DOHH2 (cell line): ENCODE measurements at regions not wholly inside any gene's neighbourhood (a gene's known extent, or its start where the extent isn't known, plus 50 kb on each side); places are given as distances from the start of the nearest gene placed in this dataset.
"Not testable (repeated sequence)": the region's sequence is repeated elsewhere in the genome, so short reads cannot be mapped to it uniquely, and the experiment has no call there.

Source experiments
- H3F3A ChIP-seq: fragments of 200-600 bp; sonication (generic), shearing (Covaris generic); 2 replicates; pipeline ENCODE4 v1.6.0; 2016; ENCODE audit warnings: antibody characterized with exemption, mild to moderate bottlenecking; ENCODE audit not compliant: control insufficient read depth, insufficient read depth
- H3K27ac ChIP-seq: fragments of 200-600 bp; sonication (generic); 2 replicates; pipeline ENCODE4 v1.5.1; 2014; ENCODE audit warnings: low read depth, mild to moderate bottlenecking, low read length, moderate library complexity
- H3K27me3 ChIP-seq: fragments of 200-600 bp; sonication (generic); 2 replicates; pipeline ENCODE4 v1.6.1; 2014; ENCODE audit warnings: mild to moderate bottlenecking, low read length, mixed read lengths; ENCODE audit not compliant: control insufficient read depth
- H3K36me3 ChIP-seq: fragments of 200-600 bp; sonication (generic); 2 replicates; pipeline ENCODE4 v1.6.1; 2014; ENCODE audit warnings: mild to moderate bottlenecking, low read length, moderate library complexity, mixed read lengths; ENCODE audit not compliant: control insufficient read depth
- H3K4me1 ChIP-seq: fragments of 200-600 bp; sonication (generic); 2 replicates; pipeline ENCODE4 v1.6.1; 2014; ENCODE audit warnings: mild to moderate bottlenecking, low read length, mixed read lengths; ENCODE audit not compliant: control insufficient read depth
- H3K4me2 ChIP-seq: fragments of 200-600 bp; sonication (generic); 2 replicates; pipeline ENCODE4 v1.6.0; 2014; ENCODE audit warnings: mild to moderate bottlenecking, low read length, moderate library complexity
- H3K4me3 ChIP-seq: fragments of 200-600 bp; sonication (generic); 2 replicates; pipeline ENCODE4 v1.5.1; 2014; ENCODE audit warnings: mild to moderate bottlenecking, low read length, mixed read lengths
- H3K79me2 ChIP-seq: fragments of 200-600 bp; sonication (generic); 2 replicates; pipeline ENCODE4 v1.6.1; 2014; ENCODE audit warnings: mild to moderate bottlenecking, low read length, mixed read lengths; ENCODE audit not compliant: control insufficient read depth
- H3K9me2 ChIP-seq: fragments of 200-600 bp; sonication (generic); replicated peaks from 2 replicates; pipeline ENCODE4 v1.6.1; 2014; ENCODE audit warnings: mild to moderate bottlenecking, low read length, mixed read lengths; ENCODE audit not compliant: control insufficient read depth
- H3K9me3 ChIP-seq: fragments of 200-600 bp; sonication (generic); 2 replicates; pipeline ENCODE4 v1.6.1; 2014; ENCODE audit warnings: antibody characterized with exemption, low read length, mixed read lengths; ENCODE audit not compliant: control insufficient read depth, insufficient read depth
- H4K20me1 ChIP-seq: fragments of 200-600 bp; sonication (generic); 2 replicates; pipeline ENCODE4 v1.6.0; 2014; ENCODE audit warnings: low read depth, mild to moderate bottlenecking, antibody characterized with exemption, low read length, moderate library complexity; ENCODE audit not compliant: control insufficient read depth, insufficient read depth

GRCh38 chr16:29170393-29171119 lies 185.7 kb downstream of the LAT start:
- not testable (repeated sequence) for H3K27me3 ChIP-seq, H3K27ac ChIP-seq, H4K20me1 ChIP-seq, H3K4me1 ChIP-seq, H3K9me2 ChIP-seq, H3K79me2 ChIP-seq, H3K4me2 ChIP-seq, H3K36me3 ChIP-seq, H3K9me3 ChIP-seq, H3F3A ChIP-seq, H3K4me3 ChIP-seq

DNA sequence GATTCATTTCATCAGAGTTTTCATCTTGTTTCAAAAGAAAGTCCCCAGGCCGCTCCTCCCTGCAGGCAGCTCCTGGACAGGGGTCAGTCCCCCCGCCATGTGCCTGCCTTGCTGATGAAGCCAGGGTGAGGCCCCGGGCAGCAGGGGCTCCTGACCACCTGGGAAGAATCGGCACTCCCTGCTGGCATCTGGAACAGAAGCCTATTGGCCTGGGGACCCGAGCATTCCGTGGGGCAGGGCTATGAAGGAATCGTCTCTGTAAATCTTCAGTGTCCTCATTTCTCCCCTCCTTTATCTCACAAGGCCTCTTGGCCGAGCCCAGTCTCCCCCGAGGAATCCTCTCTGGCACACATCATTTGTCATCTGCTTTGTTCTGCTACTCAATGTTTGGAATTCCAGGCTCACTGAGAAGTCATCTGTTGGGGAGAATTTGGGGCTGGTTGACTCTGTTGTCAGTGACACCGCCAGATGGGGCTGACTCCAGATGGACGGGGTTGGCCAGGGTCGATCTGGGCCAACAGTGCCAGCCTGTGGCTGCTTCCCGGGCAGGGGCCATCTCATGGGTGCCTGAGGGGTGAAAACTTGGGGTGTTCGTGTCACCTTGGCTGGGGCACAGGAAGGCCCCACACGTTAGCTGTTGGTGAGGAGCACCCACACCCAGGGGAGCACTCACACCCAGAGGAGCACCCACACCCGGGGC lies 184.6 kb downstream of the LAT start:
- H3K27ac ChIP-seq, H3K36me3 ChIP-seq, H3K27me3 ChIP-seq, H3K4me2 ChIP-seq, H3K9me3 ChIP-seq, H3K4me1 ChIP-seq, H4K20me1 ChIP-seq, H3K9me2 ChIP-seq, H3K79me2 ChIP-seq, H3F3A ChIP-seq, H3K4me3 ChIP-seq: not testable (repeated sequence)

GRCh38 chr16:29168515-29169259 lies 183.8 kb downstream of the LAT start:
- H3K27ac ChIP-seq, H3K27me3 ChIP-seq, H4K20me1 ChIP-seq, H3K4me3 ChIP-seq, H3F3A ChIP-seq, H3K4me2 ChIP-seq, H3K36me3 ChIP-seq, H3K9me3 ChIP-seq, H3K79me2 ChIP-seq, H3K9me2 ChIP-seq, H3K4me1 ChIP-seq: not testable (repeated sequence)

GRCh38 chr16:29164442-29165089 lies 179.7 kb downstream of the LAT start:
- not testable (repeated sequence) for H3K4me1 ChIP-seq, H3K27ac ChIP-seq, H3F3A ChIP-seq, H3K9me2 ChIP-seq, H3K36me3 ChIP-seq, H3K27me3 ChIP-seq, H3K4me3 ChIP-seq, H3K4me2 ChIP-seq, H3K79me2 ChIP-seq, H4K20me1 ChIP-seq, H3K9me3 ChIP-seq

GRCh38 chr16:29160171-29160570 lies 175.3 kb downstream of the LAT start:
- not testable (repeated sequence) for H4K20me1 ChIP-seq, H3K4me3 ChIP-seq, H3K27ac ChIP-seq, H3K9me2 ChIP-seq, H3K4me2 ChIP-seq, H3K27me3 ChIP-seq, H3K9me3 ChIP-seq, H3K79me2 ChIP-seq, H3K36me3 ChIP-seq, H3F3A ChIP-seq, H3K4me1 ChIP-seq

DNA sequence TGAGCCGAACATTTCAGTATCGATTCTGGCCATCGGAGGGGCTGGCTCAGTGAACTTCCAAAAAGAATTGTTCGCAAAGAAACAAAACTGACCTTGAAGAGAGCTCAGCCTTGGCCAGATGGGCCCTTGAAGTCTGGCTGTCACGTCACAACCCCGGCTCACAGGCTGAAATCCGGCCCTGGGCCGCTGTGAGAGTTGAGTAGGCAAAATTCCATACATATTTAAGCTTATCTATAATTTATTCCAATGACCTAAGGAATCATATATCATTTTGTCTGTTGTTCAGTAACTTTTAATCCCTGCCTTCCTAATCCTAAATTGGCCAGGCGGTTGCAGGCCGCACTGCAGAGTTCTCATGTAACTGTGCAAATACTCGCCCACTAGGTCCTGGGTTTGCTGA lies 174.8 kb downstream of the LAT start:
- not testable (repeated sequence) for H3K4me3 ChIP-seq, H4K20me1 ChIP-seq, H3K27me3 ChIP-seq, H3K4me1 ChIP-seq, H3K36me3 ChIP-seq, H3K9me3 ChIP-seq, H3F3A ChIP-seq, H3K9me2 ChIP-seq, H3K4me2 ChIP-seq, H3K27ac ChIP-seq, H3K79me2 ChIP-seq
